AG04449 (cell line): ENCODE measurements at regions not wholly inside any gene's neighbourhood (a gene's known extent, or its start where the extent isn't known, plus 50 kb on each side); places are given as distances from the start of the nearest gene placed in this dataset.

ENCODE experiments used
- CTCF ChIA-PET: fragments of 350-600 bp; formaldehyde crosslinking; extraction: SDS; loops from one replicate; lab custom pipeline; 2021; ENCODE audit warnings: antibody characterized with exemption; lab: Yijun Ruan, JAX
- POLR2A ChIA-PET: fragments of 400-600, 350-600 bp; formaldehyde crosslinking; extraction: SDS; loops from one replicate; lab custom pipeline; 2020; ENCODE audit warnings: antibody characterized with exemption, inconsistent platforms; lab: Yijun Ruan, JAX
- DNase-seq: peaks from one replicate; pipeline ENCODE4 v3.0.0-alpha.2; 2010; ENCODE audit warnings: low read depth, low spot score
- H3K4me3 ChIP-seq: 2 replicates; pipeline ENCODE4 v1.5.1; 2011; ENCODE audit warnings: low read depth, mild to moderate bottlenecking, control low read depth, low read length
- TF ChIP-seq, protein P1 (sequence below): IDR thresholded peaks from one replicate; pipeline ENCODE4 v1.5.1; 2011; ENCODE audit warnings: mild to moderate bottlenecking, moderate library complexity, low read length, control low read depth, inconsistent platforms; ENCODE audit not compliant: insufficient read depth; ENCODE audit errors: missing control alignments

DNA sequence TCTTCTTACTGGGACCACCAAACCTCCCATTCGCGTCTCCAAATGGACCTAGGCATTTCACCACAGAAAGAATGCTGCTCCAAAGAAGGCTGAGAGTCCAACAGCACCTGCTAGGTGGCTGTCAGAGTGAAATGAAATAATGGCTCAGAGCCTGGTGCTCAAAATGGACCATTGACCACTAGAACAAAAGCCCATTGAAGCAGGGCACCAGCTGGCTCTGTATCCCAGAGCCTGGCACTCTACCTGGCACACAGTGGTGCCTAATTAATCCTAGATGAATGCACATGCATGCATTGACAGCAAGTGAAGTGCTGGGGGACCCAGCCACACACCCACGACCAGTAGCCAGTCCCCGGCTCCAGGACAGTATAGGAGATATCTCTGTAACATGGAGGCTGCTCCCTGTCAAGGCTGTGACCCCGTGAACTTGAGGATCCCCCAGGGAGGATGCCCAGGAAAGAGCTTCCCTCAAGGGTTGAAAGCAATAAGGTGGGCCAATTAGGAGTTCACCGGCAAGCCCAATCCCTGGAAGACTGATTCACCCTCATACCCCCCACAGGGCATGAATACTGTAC lies 261.3 kb downstream of the TNS1 start:
- no peak overlapping the region for H3K4me3 ChIP-seq
- no peak for DNase-seq
- TF ChIP-seq, protein P1, sequence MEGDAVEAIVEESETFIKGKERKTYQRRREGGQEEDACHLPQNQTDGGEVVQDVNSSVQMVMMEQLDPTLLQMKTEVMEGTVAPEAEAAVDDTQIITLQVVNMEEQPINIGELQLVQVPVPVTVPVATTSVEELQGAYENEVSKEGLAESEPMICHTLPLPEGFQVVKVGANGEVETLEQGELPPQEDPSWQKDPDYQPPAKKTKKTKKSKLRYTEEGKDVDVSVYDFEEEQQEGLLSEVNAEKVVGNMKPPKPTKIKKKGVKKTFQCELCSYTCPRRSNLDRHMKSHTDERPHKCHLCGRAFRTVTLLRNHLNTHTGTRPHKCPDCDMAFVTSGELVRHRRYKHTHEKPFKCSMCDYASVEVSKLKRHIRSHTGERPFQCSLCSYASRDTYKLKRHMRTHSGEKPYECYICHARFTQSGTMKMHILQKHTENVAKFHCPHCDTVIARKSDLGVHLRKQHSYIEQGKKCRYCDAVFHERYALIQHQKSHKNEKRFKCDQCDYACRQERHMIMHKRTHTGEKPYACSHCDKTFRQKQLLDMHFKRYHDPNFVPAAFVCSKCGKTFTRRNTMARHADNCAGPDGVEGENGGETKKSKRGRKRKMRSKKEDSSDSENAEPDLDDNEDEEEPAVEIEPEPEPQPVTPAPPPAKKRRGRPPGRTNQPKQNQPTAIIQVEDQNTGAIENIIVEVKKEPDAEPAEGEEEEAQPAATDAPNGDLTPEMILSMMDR: no peak
- CTCF ChIA-PET: interaction anchor here (1.2 kb wide), 1 partner anchor 8 kb away, joined by 3 read pairs; no protein-coding TSS in a partner anchor
- POLR2A ChIA-PET: no interaction called here

DNA sequence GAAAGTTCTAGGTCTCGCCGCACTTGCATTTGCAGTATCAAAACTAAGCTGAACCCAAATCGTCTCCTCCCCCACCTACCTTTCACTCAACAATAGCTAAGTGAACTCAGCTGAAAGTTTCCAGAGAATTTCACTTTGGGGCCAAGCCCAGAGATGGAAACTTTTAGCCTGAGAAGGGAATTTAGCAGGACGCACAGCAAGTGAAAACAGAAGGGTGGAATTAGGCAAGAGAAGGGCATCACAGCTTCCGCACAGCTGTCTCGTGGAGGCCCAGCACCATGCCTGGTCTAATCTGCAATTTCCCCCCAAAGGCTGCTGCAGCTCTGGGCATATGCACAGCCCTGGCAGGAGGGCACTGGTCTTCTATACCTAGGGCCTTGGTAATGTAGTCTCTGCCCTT lies 262.0 kb downstream of the TNS1 start:
- DNase-seq: no peak
- TF ChIP-seq, protein P1: no peak
- CTCF ChIA-PET: interaction anchor here (0.8 to 1.2 kb wide), 3 partner anchors 9 to 27 kb away, joined by 3 read pairs; no protein-coding TSS in a partner anchor

DNA sequence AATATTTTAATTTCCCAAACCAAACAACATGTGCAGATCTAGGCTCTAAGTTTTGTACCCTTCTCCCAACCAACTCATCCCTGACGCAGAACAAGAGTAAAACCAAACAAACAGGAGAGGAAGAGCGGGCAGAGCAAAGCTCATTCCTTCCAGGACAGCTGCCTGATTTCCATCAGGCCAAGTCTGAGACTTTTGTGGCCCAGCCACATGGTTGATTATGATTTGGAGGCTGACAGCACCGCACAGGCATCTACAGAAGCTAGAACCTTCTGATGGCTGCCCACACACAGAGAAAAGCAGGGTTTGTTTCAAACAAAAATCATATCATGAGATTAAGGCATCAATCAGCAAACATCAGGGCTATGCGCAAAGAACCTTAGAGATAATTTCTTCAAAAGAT lies 262.6 kb downstream of the TNS1 start:
- no peak overlapping the region for H3K4me3 ChIP-seq
- DNase-seq: no peak
- TF ChIP-seq, protein P1: no peak
- ChIA-PET CTCF (interaction anchor here (0.8 to 1.2 kb wide), 3 partner anchors 9 to 27 kb away, joined by 3 read pairs; no protein-coding TSS in a partner anchor), POLR2A (no interaction called here)

More for the DNA sequence above, 262.0 kb downstream of the TNS1 start:
- POLR2A ChIA-PET: no interaction called here
- H3K4me3 ChIP-seq: no peak overlapping the region

DNA sequence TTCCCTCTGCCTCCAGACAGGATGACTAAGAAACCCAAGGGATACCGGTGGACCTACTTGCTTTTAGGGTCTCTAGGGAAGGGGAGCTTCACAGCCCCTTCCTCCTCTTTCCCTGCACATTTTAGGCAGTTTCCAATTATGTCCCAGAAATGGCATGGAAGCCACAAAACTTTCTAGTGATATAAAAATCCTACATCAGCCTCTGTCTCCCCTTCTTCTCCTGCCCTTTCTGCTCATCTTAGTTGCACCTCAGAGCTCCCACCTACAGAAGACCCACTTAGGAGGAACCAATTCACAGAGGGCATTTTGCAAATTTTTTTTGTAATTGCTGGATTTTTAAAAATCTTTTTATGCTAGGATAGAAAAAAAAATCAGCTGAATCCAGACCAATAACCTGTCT lies 263.1 kb downstream of the TNS1 start:
- ChIA-PET POLR2A (no interaction called here), CTCF (interaction anchor here (0.8 to 1.2 kb wide), 2 partner anchors 9 to 26 kb away, joined by 3 read pairs; no protein-coding TSS in a partner anchor)
- H3K4me3 ChIP-seq: no peak overlapping the region
- no peak for DNase-seq
- TF ChIP-seq, protein P1: no peak

DNA sequence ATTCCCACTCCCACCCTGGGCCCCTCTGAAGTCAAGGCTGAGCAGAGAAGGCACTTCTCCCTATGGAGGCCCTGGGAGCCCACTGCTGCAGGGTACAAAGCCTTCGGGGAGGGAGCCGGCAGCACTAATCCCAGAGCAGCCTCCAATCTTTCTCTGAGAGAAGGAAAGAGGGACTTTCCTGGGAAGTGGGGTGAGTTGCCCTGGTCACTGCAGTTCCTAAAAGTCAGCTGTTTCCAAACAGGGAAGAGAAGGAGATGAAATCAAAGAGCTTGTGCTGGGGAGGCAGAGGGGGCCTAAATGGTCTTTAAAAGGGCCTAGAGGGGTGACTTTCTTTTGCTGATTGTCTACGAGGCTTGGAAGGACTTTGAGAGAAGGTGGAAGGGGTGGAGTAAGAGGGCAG lies 264.7 kb downstream of the TNS1 start:
- TF ChIP-seq, protein P1: no peak
- ChIA-PET CTCF (interaction anchor here (0.8 to 1.4 kb wide), 4 partner anchors 9 to 25 kb away, joined by 3 read pairs; no protein-coding TSS in a partner anchor), POLR2A (no interaction called here)

DNA sequence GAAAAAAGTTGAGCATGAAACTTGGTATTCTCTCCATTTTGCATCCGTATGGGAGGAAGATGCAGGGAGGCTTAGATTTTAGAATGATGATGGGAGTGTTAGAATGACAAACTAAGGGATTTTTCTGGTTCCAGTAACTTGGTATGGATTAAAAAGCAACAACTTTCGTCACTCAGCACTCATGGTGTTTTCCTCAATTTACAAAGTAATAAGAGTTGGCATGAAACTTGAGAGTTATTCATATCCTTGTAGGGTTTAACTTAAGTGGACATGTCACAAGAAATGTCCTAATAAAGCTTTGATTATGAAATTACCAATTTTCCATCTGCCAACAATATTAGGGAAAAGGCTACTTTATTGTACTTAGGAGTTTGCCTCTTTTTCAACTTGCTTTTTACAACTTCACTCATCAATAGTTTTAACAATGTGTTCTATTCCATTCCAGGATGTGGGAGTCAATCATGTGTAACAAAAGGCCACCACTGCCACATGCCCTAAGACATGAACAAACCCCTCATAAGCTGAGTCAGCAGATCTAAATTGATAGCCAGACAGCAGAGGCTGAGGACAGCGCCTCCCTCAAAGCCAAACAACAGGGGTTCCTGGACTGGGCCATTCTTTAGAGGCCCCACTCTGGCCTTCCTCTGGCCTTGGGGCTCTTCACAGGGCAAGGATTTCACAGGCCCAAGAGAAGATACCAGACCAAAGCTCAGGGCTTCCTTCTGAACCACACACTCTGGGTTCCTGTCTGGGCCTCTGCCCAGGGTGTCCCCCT lies 265.8 kb downstream of the TNS1 start:
- CTCF ChIA-PET: interaction anchor here (1.0 to 2.0 kb wide), 3 partner anchors 8 to 19 kb away, joined by 3 to 8 read pairs (median 3); no protein-coding TSS in a partner anchor
- TF ChIP-seq, protein P1: no peak
- DNase-seq: no peak
- H3K4me3 ChIP-seq: no peak overlapping the region
- POLR2A ChIA-PET: no interaction called here

More for the DNA sequence above, 264.7 kb downstream of the TNS1 start:
- DNase-seq: no peak
- no peak overlapping the region for H3K4me3 ChIP-seq
